ACHN (cell line): ENCODE measurements at regions not wholly inside any gene's neighbourhood (a gene's known extent, or its start where the extent isn't known, plus 50 kb on each side); places are given as distances from the start of the nearest gene placed in this dataset.
"Not testable (repeated sequence)": the region's sequence is repeated elsewhere in the genome, so short reads cannot be mapped to it uniquely, and the experiment has no call there.

Experiments used
- DNase-seq: peaks from one replicate; pipeline ENCODE4 v3.0.0-alpha.2; 2015
- in situ Hi-C: cut with HindIII; loops from 2 replicates; pipeline ENCODE4 v1.10.0; 2017; ENCODE audit warnings: low sequenced_read_pairs, low pct_ligation_motif_present, low pct_unique_long_range_greater_than_20kb

DNA sequence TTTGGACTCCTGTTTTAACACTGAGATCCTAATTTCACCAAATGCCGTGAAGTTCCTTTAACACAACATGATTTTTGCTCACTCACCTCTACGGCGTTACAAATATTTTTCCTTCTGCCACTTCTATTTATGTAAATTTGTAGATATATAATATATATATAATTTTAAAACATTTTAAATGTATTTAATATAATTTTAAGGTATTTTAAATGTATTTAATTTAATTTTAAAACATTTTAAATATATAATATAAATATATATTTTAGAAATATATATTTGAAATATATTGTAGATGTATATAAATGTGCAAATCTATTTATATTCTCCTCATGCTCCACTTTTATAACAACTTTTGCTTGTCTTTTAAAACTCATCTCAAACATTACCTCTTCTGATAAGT is 1883.5 kb downstream of the KHDRBS2 start:
- DNase-seq, in situ Hi-C loops: not testable (repeated sequence)

GRCh38 chr6:60395261-60395660 is 1890.8 kb downstream of the KHDRBS2 start:
- DNase-seq, in situ Hi-C loops: not testable (repeated sequence)

- DNase-seq, in situ Hi-C loops: not testable (repeated sequence)
Measured at GRCh38 chr6:60392969-60393368, 1893.1 kb downstream of the KHDRBS2 start.

- in situ Hi-C loops, DNase-seq: not testable (repeated sequence)
Measured at GRCh38 chr6:60389094-60389493, 1896.9 kb downstream of the KHDRBS2 start.

- in situ Hi-C loops: not testable (repeated sequence)
Measured at GRCh38 chr6:60384614-60385013, 1901.4 kb downstream of the KHDRBS2 start.

DNA sequence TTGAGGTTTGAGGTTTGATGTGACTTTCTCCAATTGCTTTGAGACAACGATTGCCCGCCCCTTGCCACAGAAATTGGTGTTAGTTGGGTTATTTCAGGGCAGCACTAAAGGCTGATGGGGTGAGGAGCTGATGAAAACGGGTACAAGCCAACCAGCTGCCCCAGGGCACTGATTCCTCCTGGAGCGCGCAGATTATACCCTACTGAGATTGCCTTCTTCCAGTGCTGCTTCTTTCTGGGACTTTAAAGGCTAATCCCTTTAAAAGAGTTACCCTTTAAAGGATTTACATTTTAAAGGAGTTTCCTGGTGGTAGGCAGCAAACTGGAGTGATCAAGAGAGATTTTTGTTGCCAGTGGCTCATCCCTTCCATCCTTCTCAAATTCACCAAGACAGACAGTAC is 1903.3 kb downstream of the KHDRBS2 start:
- in situ Hi-C loops, DNase-seq: not testable (repeated sequence)

More at GRCh38 chr6:60384614-60385013, 1901.4 kb downstream of the KHDRBS2 start:
- DNase-seq: not testable (repeated sequence)

DNA sequence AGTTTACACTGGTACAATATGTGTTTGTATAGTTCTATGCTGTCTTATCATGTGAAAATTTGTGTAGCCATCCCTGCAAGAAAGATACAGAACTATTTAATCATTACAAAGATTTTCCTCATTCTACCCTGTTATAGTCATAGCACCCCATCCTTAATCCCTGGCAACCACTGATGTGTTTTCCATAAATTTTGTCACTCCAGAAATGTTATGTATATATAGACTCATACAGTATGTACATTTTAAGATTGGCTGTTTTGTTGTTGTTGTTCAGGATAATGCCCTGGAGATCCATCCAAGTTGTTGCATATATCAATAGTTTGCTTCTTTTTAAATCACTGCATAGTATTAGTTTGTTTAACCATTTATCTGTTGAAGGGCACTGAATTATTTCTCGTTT is 1911.9 kb downstream of the KHDRBS2 start:
- in situ Hi-C loops, DNase-seq: not testable (repeated sequence)

- DNase-seq, in situ Hi-C loops: not testable (repeated sequence)
Measured at GRCh38 chr6:60367800-60368199, 1918.2 kb downstream of the KHDRBS2 start.

- in situ Hi-C loops, DNase-seq: not testable (repeated sequence)
Measured at GRCh38 chr6:60365901-60366300, 1920.1 kb downstream of the KHDRBS2 start.

- in situ Hi-C loops, DNase-seq: not testable (repeated sequence)
Measured at GRCh38 chr6:60342411-60343008, 1943.5 kb downstream of the KHDRBS2 start.

DNA sequence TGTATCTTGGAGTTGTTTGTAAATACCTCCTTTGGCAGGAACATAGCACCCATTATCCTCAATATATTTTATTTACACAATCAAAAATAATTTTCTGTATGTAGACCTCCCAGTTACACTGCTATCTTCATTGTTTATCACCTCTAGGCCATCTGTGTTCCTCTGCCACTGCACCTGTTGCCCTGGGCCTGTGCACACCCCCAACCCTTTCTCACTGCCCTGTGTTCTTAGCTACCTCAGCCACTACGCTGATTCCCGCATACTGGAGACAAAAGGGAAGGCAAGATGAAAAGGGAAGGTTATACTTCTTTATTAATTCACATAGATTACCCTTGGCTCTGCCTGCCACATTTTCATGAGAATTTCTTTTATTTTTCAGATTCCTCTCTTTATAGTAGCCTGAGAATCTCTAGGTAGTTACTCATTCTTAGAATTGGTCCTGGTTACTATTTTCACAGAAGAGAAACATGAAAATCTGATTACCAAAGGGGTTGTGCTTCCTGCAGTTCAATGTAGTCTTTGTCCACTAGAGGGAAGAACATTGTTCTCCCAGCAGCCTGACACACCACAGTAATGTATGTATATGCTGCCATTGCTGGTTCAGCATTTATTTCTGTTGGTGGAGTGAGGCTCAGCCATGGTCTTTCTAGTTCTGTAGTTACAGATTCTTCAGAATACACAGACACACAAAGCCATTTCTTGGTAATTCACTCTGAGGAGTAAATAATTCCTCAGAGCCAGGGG is 1947.5 kb downstream of the KHDRBS2 start:
- DNase-seq: peak; percentile 2
- in situ Hi-C loops: not testable (repeated sequence)

DNA sequence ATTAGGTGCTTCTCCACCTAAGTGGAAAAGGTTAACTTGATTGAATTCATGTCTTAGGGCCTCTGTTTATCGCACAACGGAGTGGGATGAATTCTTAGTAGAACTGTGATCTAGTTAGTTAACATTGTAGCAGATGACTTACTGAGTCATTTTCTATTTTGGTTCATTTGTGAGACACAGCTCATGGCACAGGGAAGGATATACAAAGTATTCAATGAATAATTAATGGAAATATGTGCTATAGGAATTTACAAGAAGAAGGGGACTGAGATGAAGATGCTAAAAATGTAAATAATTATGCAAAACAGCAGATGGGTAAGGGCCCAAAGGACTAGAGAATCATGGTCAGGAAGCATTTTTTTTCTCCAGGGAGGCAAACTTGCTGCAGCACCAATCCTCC is 1950.9 kb downstream of the KHDRBS2 start:
- DNase-seq, in situ Hi-C loops: not testable (repeated sequence)

- DNase-seq, in situ Hi-C loops: not testable (repeated sequence)
Measured at GRCh38 chr6:60333708-60334107, 1952.3 kb downstream of the KHDRBS2 start.

DNA sequence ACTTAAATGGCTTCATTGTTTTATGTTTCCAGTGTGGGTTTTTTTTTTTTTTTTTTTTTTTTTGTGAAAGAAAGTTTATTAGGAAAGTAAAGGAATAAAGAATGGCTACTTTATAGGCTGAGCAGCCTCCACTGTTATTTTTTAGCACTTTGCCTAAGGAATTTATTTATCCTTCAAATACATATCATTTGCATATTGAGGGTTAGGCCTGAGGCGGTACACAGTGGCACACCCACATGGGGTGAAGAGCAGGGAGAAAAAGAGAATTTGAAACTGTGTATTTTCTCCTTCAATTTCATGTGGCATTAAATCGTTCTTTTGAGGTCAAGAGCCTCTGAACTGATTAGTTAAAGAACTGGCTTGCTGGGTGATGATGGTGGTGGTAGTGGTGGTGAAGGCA is 1977.1 kb downstream of the KHDRBS2 start:
- DNase-seq, in situ Hi-C loops: not testable (repeated sequence)
